DOHH2 (cell line): ENCODE measurements at regions not wholly inside any gene's neighbourhood (a gene's known extent, or its start where the extent isn't known, plus 50 kb on each side); places are given as distances from the start of the nearest gene placed in this dataset.

Source experiments
- H3F3A ChIP-seq: fragments of 200-600 bp; sonication (generic), shearing (Covaris generic); 2 replicates; pipeline ENCODE4 v1.6.0; 2016; ENCODE audit warnings: antibody characterized with exemption, mild to moderate bottlenecking; ENCODE audit not compliant: control insufficient read depth, insufficient read depth
- H3K27ac ChIP-seq: fragments of 200-600 bp; sonication (generic); 2 replicates; pipeline ENCODE4 v1.5.1; 2014; ENCODE audit warnings: low read depth, mild to moderate bottlenecking, low read length, moderate library complexity
- H3K27me3 ChIP-seq: fragments of 200-600 bp; sonication (generic); 2 replicates; pipeline ENCODE4 v1.6.1; 2014; ENCODE audit warnings: mild to moderate bottlenecking, low read length, mixed read lengths; ENCODE audit not compliant: control insufficient read depth
- H3K36me3 ChIP-seq: fragments of 200-600 bp; sonication (generic); 2 replicates; pipeline ENCODE4 v1.6.1; 2014; ENCODE audit warnings: mild to moderate bottlenecking, low read length, moderate library complexity, mixed read lengths; ENCODE audit not compliant: control insufficient read depth
- H3K4me1 ChIP-seq: fragments of 200-600 bp; sonication (generic); 2 replicates; pipeline ENCODE4 v1.6.1; 2014; ENCODE audit warnings: mild to moderate bottlenecking, low read length, mixed read lengths; ENCODE audit not compliant: control insufficient read depth
- H3K4me2 ChIP-seq: fragments of 200-600 bp; sonication (generic); 2 replicates; pipeline ENCODE4 v1.6.0; 2014; ENCODE audit warnings: mild to moderate bottlenecking, low read length, moderate library complexity
- H3K4me3 ChIP-seq: fragments of 200-600 bp; sonication (generic); 2 replicates; pipeline ENCODE4 v1.5.1; 2014; ENCODE audit warnings: mild to moderate bottlenecking, low read length, mixed read lengths
- H3K79me2 ChIP-seq: fragments of 200-600 bp; sonication (generic); 2 replicates; pipeline ENCODE4 v1.6.1; 2014; ENCODE audit warnings: mild to moderate bottlenecking, low read length, mixed read lengths; ENCODE audit not compliant: control insufficient read depth
- H3K9me2 ChIP-seq: fragments of 200-600 bp; sonication (generic); replicated peaks from 2 replicates; pipeline ENCODE4 v1.6.1; 2014; ENCODE audit warnings: mild to moderate bottlenecking, low read length, mixed read lengths; ENCODE audit not compliant: control insufficient read depth
- H3K9me3 ChIP-seq: fragments of 200-600 bp; sonication (generic); 2 replicates; pipeline ENCODE4 v1.6.1; 2014; ENCODE audit warnings: antibody characterized with exemption, low read length, mixed read lengths; ENCODE audit not compliant: control insufficient read depth, insufficient read depth
- H4K20me1 ChIP-seq: fragments of 200-600 bp; sonication (generic); 2 replicates; pipeline ENCODE4 v1.6.0; 2014; ENCODE audit warnings: low read depth, mild to moderate bottlenecking, antibody characterized with exemption, low read length, moderate library complexity; ENCODE audit not compliant: control insufficient read depth, insufficient read depth
- CTCF ChIP-seq: fragments of 200-600 bp; sonication (generic); IDR thresholded peaks from one replicate; pipeline ENCODE4 v1.5.1; 2014; ENCODE audit warnings: antibody characterized with exemption, mild to moderate bottlenecking, low read depth, low read length; ENCODE audit not compliant: poor library complexity, severe bottlenecking
- EZH2phosphoT487 ChIP-seq: fragments of 200-600 bp; sonication (generic); IDR thresholded peaks from 2 replicates; pipeline ENCODE4 v1.6.1; 2017; ENCODE audit warnings: borderline replicate concordance, mild to moderate bottlenecking, antibody characterized with exemption, low read length, moderate library complexity, mixed read lengths

DNA sequence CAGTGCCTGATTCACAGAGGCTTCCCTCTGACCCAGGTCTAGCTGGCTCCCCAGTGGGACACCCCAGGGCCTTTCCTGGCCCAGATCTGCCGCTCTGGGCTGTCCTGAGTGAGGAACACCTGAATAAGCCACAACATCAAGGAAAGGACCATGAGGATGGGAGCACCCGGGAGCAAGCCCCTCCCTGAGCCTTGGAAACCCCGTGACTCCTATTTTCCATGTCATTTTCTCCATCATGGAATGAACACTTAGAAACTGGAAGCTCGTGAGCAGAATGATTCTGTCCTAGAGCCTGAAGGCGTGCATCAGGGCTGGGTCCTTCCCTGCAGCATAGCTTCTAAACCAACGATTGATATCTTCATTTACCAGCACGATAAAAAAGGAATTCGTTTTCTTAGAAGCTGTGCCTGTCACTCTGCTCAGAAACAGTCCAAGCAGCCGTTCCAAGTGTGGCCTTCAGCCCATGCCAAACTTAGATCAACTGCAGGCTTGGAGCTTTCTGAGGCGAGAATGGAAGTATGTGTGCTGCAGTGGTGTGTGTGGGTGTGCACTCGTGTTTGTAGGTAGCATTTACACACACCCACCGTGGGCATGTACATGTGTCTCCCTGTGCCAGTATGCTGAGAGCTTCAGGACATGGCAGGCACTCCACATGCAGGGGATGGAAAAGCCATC is 83.2 kb upstream of the FOXC1 start:
- Histone ChIP-seq H3K9me3 (no peaks in the 10 kb centered on the region), H3F3A (no peaks in the 10 kb centered on the region), H3K36me3 (no peaks in the 10 kb centered on the region), H4K20me1 (no peaks in the 10 kb centered on the region), H3K4me2 (no peak overlapping the region), H3K4me1 (peaks cover 4% of the 10 kb centered on the region; the same call in 1 of the 2 replicates), H3K9me2 (no peaks in the 10 kb centered on the region), H3K27me3 (no peaks in the 10 kb centered on the region; the same call in 1 of the 2 replicates), H3K4me3 (no peak overlapping the region), H3K27ac (no peak overlapping the region), H3K79me2 (no peaks in the 10 kb centered on the region)
- TF ChIP-seq EZH2phosphoT487 = no peak
- TF ChIP-seq CTCF = no peak

- TF ChIP-seq EZH2phosphoT487 (no peak), CTCF (no peak)
- Histone ChIP-seq H3K27me3 (no peaks in the 10 kb centered on the region; the same call in 1 of the 2 replicates), H3K79me2 (no peaks in the 10 kb centered on the region), H4K20me1 (no peaks in the 10 kb centered on the region), H3K9me3 (no peaks in the 10 kb centered on the region), H3K36me3 (no peaks in the 10 kb centered on the region), H3K4me3 (no peak overlapping the region), H3K4me1 (peaks cover 4% of the 10 kb centered on the region; the same call in 1 of the 2 replicates), H3F3A (no peaks in the 10 kb centered on the region), H3K9me2 (no peaks in the 10 kb centered on the region), H3K4me2 (no peak overlapping the region), H3K27ac (no peak overlapping the region)
These were observed 82.7 kb upstream of the FOXC1 start for GRCh38 chr6:1527073-1527457.

DNA sequence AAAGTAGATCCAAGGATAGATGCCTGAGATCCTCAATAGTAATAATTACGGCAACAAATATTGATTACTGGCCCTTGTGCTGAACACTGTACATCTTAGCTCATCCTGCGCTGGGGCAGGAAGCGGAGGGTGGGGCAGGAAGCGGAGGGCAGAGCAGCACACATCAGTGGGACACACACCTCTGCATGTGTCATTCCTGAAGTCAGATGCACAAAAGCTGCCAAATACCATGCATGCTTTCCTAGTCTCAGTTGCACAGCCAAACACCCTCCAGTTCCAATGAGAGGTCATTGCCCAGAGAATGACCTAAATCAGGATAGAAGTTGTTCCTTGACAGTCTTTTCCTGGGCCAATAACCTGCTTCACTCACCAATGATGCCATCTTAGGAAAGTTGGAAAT is 74.4 kb upstream of the FOXC1 start:
- no peaks in the 10 kb centered on the region for H3K9me3 ChIP-seq
- H3K4me3 ChIP-seq = no peak overlapping the region
- TF ChIP-seq EZH2phosphoT487 (no peak), CTCF (no peak)

More for the DNA sequence above, 74.4 kb upstream of the FOXC1 start:
- no peaks in the 10 kb centered on the region for H3K79me2 ChIP-seq
- H3F3A ChIP-seq = no peaks in the 10 kb centered on the region
- no peaks in the 10 kb centered on the region for H4K20me1 ChIP-seq
- no peak overlapping the region for H3K27ac ChIP-seq
- no peaks in the 10 kb centered on the region for H3K36me3 ChIP-seq
- H3K27me3 ChIP-seq = no peaks in the 10 kb centered on the region
- H3K9me2 ChIP-seq = no peaks in the 10 kb centered on the region
- no peaks in the 10 kb centered on the region for H3K4me1 ChIP-seq
- no peak overlapping the region for H3K4me2 ChIP-seq
